HepG2 (cell line): ENCODE measurements at regions not wholly inside any gene's neighbourhood (a gene's known extent, or its start where the extent isn't known, plus 50 kb on each side); places are given as distances from the start of the nearest gene placed in this dataset.

Experiments
- ATAC-seq: fragments of 200-7000 bp; cut with Tn5 transposase; 3 replicates; pipeline ENCODE4 v1.9.1; 2020; ENCODE audit warnings: mild to moderate bottlenecking, moderate library complexity
- BruUV-seq: library from RNA; stranded (reverse); fragments of 400-500 nt; replicated peaks from 2 replicates; lab custom pipeline; 2021; lab: Mats Ljungman, UMichigan
- CTCF ChIA-PET: fragments of 300-600 bp; formaldehyde crosslinking; extraction: SDS; loops from one replicate; lab custom pipeline; 2021; ENCODE audit warnings: low total read pairs, inconsistent platforms, low intra/inter-chr PET ratio; lab: Yijun Ruan, JAX
- POLR2A ChIA-PET: fragments of 350-600 bp; sonication (Branson Sonifier 250); formaldehyde crosslinking; loops from one replicate; lab custom pipeline; 2020; ENCODE audit warnings: antibody characterized with exemption, inconsistent platforms; lab: Yijun Ruan, JAX
- DNase-seq: peaks from one replicate; pipeline ENCODE4 v3.0.0-alpha.2; 2015; ENCODE audit warnings: low spot score
- FAIRE-seq: peaks from 3 replicates; lab custom pipeline; 2011; peaks lifted over from hg19 to GRCh38; lab: Jason Lieb, UNC
- H2AFZ ChIP-seq: one replicate; pipeline ENCODE4 v1.6.1; 2011; ENCODE audit warnings: low read length, inconsistent platforms
- H3K27ac ChIP-seq: fragments of 300-600 bp; 3 replicates; pipeline ENCODE4 v1.8.0; 2011; ENCODE audit warnings: mixed run types, mild to moderate bottlenecking, mixed read lengths, low read length, inconsistent platforms; ENCODE audit not compliant: insufficient read depth; ENCODE audit errors: extremely low read length
- H3K27me3 ChIP-seq, 2 experiments: fragments of 200-600 bp in 1 of 2; 2 replicates in 1 of 2; 3 replicates in 1 of 2; pipeline versions ENCODE4 v1.6.0 to v1.8.0; 2011; ENCODE audit warnings: low read length in 2 of 2, mild to moderate bottlenecking in 2 of 2, moderate library complexity in 2 of 2, inconsistent platforms in 1 of 2; ENCODE audit not compliant: insufficient read depth in 2 of 2, control insufficient read depth in 1 of 2
- H3K36me3 ChIP-seq, 2 experiments: fragments of 200-600 bp in 1 of 2; replicated peaks in 1 of 2; 2 replicates in 1 of 2; 3 replicates in 1 of 2; pipeline versions ENCODE4 v1.5.1 to v1.8.0; 2011; ENCODE audit warnings: low read length in 2 of 2, inconsistent platforms in 1 of 2; ENCODE audit not compliant: insufficient read depth in 2 of 2, control insufficient read depth in 1 of 2
- H3K4me1 ChIP-seq: 2 replicates; pipeline ENCODE4 v1.5.1; 2012; ENCODE audit warnings: low read length, inconsistent platforms; ENCODE audit not compliant: insufficient read depth
- H3K4me2 ChIP-seq: 2 replicates; pipeline ENCODE4 v1.6.0; 2011; ENCODE audit warnings: low read depth, low read length, inconsistent platforms
- H3K4me3 ChIP-seq, 3 experiments: fragments of 200-600 bp in 1 of 3; sonication (generic), shearing (Covaris generic) in 1 of 3; replicated peaks in 1 of 3; 2 replicates each; pipeline ENCODE4 v1.5.1; 2011 to 2016; ENCODE audit warnings: low read length in 3 of 3, inconsistent platforms in 2 of 3, low read depth in 2 of 3, mild to moderate bottlenecking in 2 of 3, control low read depth in 1 of 3, mixed read lengths in 1 of 3; ENCODE audit not compliant: insufficient read depth in 1 of 3
- H3K79me2 ChIP-seq: one replicate; pipeline ENCODE4 v1.6.1; 2011; ENCODE audit warnings: low read length, inconsistent platforms; ENCODE audit not compliant: insufficient read depth
- H3K9ac ChIP-seq: 2 replicates; pipeline ENCODE4 v1.6.0; 2011; ENCODE audit warnings: mild to moderate bottlenecking, low read depth, low read length, inconsistent platforms; ENCODE audit not compliant: insufficient read depth
- H3K9me3 ChIP-seq: 2 replicates; pipeline ENCODE4 v1.5.1; 2012; ENCODE audit warnings: mild to moderate bottlenecking, low read length
- H4K20me1 ChIP-seq: 2 replicates; pipeline ENCODE4 v1.6.0; 2011; ENCODE audit warnings: inconsistent platforms, mild to moderate bottlenecking, low read length, moderate library complexity; ENCODE audit not compliant: insufficient read depth
- ARNTL ChIP-seq: sonication (generic); formaldehyde crosslinking; IDR thresholded peaks from 2 replicates; pipeline ENCODE4 v1.4.0; 2020; ENCODE audit warnings: mild to moderate bottlenecking, missing genetic modification reagents
- BHLHE40 ChIP-seq: IDR thresholded peaks from 2 replicates; pipeline ENCODE4 v1.6.1; 2011; ENCODE audit warnings: low read length, improper control_type of control experiment
- EHMT2 ChIP-seq: fragments of 200-600 bp; sonication (generic); IDR thresholded peaks from 2 replicates; pipeline ENCODE4 v1.7.0; 2017; ENCODE audit warnings: antibody characterized with exemption, low read depth, low read length, borderline replicate concordance
- KMT2B ChIP-seq: IDR thresholded peaks from 2 replicates; pipeline ENCODE4 v1.6.1; 2016; ENCODE audit warnings: missing genetic modification reagents, missing compliant biosample characterization
- REL ChIP-seq: sonication (generic); formaldehyde crosslinking; conservative IDR thresholded peaks from 2 replicates; pipeline ENCODE4 v1.8.0; 2022; ENCODE audit warnings: mild to moderate bottlenecking, missing genetic modification reagents, moderate library complexity
- SOX6 ChIP-seq, 2 experiments: fragments of 450-650 bp in 1 of 2; sonication (generic) in 1 of 2; formaldehyde crosslinking in 1 of 2; IDR thresholded peaks; 2 replicates each; pipeline versions ENCODE4 v1.4.0 to v1.6.1; 2017 to 2020; ENCODE audit warnings: antibody characterized with exemption in 1 of 2, mild to moderate bottlenecking in 1 of 2, missing genetic modification reagents in 1 of 2
- ZNF205 ChIP-seq: IDR thresholded peaks from 2 replicates; pipeline ENCODE4 v1.6.1; 2018; ENCODE audit warnings: missing biosample characterization, missing genetic modification reagents
- ZNF30 ChIP-seq: sonication (generic); formaldehyde crosslinking; IDR thresholded peaks from 2 replicates; pipeline ENCODE4 v1.5.0; 2020; ENCODE audit warnings: mild to moderate bottlenecking, missing genetic modification reagents
- ZNF512 ChIP-seq: sonication (generic); formaldehyde crosslinking; IDR thresholded peaks from 2 replicates; pipeline ENCODE4 v1.4.0; 2020; ENCODE audit warnings: mild to moderate bottlenecking, missing genetic modification reagents
- ZNF577 ChIP-seq: sonication (generic); formaldehyde crosslinking; IDR thresholded peaks from 2 replicates; pipeline ENCODE4 v1.4.0; 2020; ENCODE audit warnings: mild to moderate bottlenecking, low read depth, missing genetic modification reagents, borderline replicate concordance
- WGBS: methylation state at CpG from one replicate; pipeline ENCODE4 v1.1.6; 2017; ENCODE audit warnings: low lambda C conversion rate; 5-methylcytosine and 5-hydroxymethylcytosine counted together
- in situ Hi-C: cut with HindIII; loops from 2 replicates; pipeline ENCODE4 v1.10.0; 2017; ENCODE audit warnings: low pct_unique_long_range_greater_than_20kb; ENCODE audit not compliant: extremely low pct_ligation_motif_present
- intact Hi-C: fragments of 100-400 bp; cut with micrococcal nuclease; formaldehyde crosslinking; loops from one replicate; pipeline ENCODE4 v1.10.0; 2022; ENCODE audit not compliant: unreplicated experiment
- TF ChIP-seq, protein P1 (sequence below): sonication (generic); formaldehyde crosslinking; IDR thresholded peaks from 2 replicates; pipeline ENCODE4 v1.4.0; 2020; ENCODE audit warnings: missing genetic modification reagents, borderline replicate concordance

GRCh38 chr13:30565658-30566057, 52.1 kb upstream of the USPL1 start:
- TF ChIP-seq ZNF512 (CRISPR knock-in tag) (no peak), ZNF577 (CRISPR knock-in tag) (no peak), SOX6 (IDR thresholded peaks at IDR 0.05) (no peak), SOX6 (CRISPR knock-in tag; IDR thresholded peaks at IDR 0.05) (no peak), ARNTL (CRISPR knock-in tag) (no peak)
- CTCF ChIA-PET: no interaction called here

DNA sequence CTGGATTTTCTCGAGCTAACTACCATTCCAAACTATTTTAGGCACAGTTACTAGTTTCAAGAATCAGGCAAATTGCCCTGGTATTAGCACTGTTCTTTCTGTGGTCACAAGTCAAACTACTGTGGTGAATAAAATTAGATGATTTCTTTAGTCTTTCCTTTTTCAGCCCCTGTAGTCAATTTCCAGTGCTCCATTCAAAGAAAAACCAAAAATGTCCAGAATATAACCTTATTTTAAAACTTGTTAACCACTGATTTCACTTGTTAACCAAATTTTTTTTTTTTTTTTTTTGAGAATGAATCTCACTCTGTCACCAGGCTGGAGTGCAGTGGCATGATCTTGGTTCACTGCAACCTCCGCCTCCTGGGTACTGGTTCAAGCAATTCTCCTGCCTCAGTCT, 50.6 kb upstream of the USPL1 start:
- in situ Hi-C loops: no loop called here
- intact Hi-C loops: no loop called here

More at GRCh38 chr13:30565658-30566057, 52.1 kb upstream of the USPL1 start:
- Histone ChIP-seq H4K20me1 (no peaks in the 10 kb centered on the region), H3K9me3 (no peaks in the 10 kb centered on the region), H2AFZ (no peak overlapping the region), H3K36me3 (no peaks in the 10 kb centered on the region), H3K4me1 (peaks cover 10% of the 10 kb centered on the region; the same call in 1 of the 2 replicates), H3K79me2 (no peaks in the 10 kb centered on the region), H3K4me3 (no peak overlapping the region), H3K4me2 (no peak overlapping the region), H3K9ac (no peak overlapping the region), H3K27ac (no peak overlapping the region), H3K27me3 (no peaks in the 10 kb centered on the region; a peak in 1 of 5 replicates)
- no peak for ATAC-seq
- in situ Hi-C loops: no loop called here
- DNase-seq: no peak
- intact Hi-C loops: no loop called here
- POLR2A ChIA-PET: no interaction called here
- no peak for FAIRE-seq
- no TSS peak for BruUV-seq
- WGBS: 13% methylated on average over 1 of the region's 1 CpG

More for the DNA sequence above, 50.6 kb upstream of the USPL1 start:
- Histone ChIP-seq H3K9me3 (no peaks in the 10 kb centered on the region), H3K79me2 (no peaks in the 10 kb centered on the region), H3K27me3 (no peaks in the 10 kb centered on the region; a peak in 1 of 5 replicates), H3K4me2 (no peak overlapping the region)
- FAIRE-seq: no peak
- 39% methylated on average over 2 of the region's 2 CpGs for WGBS
- no peak for TF ChIP-seq REL
- TF ChIP-seq, protein P1, sequence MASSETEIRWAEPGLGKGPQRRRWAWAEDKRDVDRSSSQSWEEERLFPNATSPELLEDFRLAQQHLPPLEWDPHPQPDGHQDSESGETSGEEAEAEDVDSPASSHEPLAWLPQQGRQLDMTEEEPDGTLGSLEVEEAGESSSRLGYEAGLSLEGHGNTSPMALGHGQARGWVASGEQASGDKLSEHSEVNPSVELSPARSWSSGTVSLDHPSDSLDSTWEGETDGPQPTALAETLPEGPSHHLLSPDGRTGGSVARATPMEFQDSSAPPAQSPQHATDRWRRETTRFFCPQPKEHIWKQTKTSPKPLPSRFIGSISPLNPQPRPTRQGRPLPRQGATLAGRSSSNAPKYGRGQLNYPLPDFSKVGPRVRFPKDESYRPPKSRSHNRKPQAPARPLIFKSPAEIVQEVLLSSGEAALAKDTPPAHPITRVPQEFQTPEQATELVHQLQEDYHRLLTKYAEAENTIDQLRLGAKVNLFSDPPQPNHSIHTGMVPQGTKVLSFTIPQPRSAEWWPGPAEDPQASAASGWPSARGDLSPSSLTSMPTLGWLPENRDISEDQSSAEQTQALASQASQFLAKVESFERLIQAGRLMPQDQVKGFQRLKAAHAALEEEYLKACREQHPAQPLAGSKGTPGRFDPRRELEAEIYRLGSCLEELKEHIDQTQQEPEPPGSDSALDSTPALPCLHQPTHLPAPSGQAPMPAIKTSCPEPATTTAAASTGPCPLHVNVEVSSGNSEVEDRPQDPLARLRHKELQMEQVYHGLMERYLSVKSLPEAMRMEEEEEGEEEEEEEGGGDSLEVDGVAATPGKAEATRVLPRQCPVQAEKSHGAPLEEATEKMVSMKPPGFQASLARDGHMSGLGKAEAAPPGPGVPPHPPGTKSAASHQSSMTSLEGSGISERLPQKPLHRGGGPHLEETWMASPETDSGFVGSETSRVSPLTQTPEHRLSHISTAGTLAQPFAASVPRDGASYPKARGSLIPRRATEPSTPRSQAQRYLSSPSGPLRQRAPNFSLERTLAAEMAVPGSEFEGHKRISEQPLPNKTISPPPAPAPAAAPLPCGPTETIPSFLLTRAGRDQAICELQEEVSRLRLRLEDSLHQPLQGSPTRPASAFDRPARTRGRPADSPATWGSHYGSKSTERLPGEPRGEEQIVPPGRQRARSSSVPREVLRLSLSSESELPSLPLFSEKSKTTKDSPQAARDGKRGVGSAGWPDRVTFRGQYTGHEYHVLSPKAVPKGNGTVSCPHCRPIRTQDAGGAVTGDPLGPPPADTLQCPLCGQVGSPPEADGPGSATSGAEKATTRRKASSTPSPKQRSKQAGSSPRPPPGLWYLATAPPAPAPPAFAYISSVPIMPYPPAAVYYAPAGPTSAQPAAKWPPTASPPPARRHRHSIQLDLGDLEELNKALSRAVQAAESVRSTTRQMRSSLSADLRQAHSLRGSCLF (CRISPR knock-in tag): no peak
- TF ChIP-seq BHLHE40: no peak
- TF ChIP-seq ZNF205 (CRISPR knock-in tag): no peak
- TF ChIP-seq EHMT2: no peak
- TF ChIP-seq KMT2B: no peak
- no peak for TF ChIP-seq ZNF30
- TF ChIP-seq, all 625 proteins: peak for 0
- H3K4me3 ChIP-seq: no peak overlapping the region
- no peaks in the 10 kb centered on the region for H4K20me1 ChIP-seq
- H3K27ac ChIP-seq: no peak overlapping the region
- H3K36me3 ChIP-seq: no peaks in the 10 kb centered on the region
- BruUV-seq: no TSS peak
- ChIA-PET POLR2A (no interaction called here), CTCF (no interaction called here)
- ATAC-seq (no peak), DNase-seq (no peak)
- H3K4me1 ChIP-seq: peaks cover 10% of the 10 kb centered on the region; the same call in 1 of the 2 replicates
- H3K9ac ChIP-seq: no peak overlapping the region
- H2AFZ ChIP-seq: no peak overlapping the region
